GM19468 (cell line): ENCODE measurements at regions not wholly inside any gene's neighbourhood (a gene's known extent, or its start where the extent isn't known, plus 50 kb on each side); places are given as distances from the start of the nearest gene placed in this dataset.

Experiments
- ATAC-seq: cut with Tn5 transposase; IDR thresholded peaks from one replicate; pipeline ENCODE4 v1.9.1; 2021; ENCODE audit warnings: mild to moderate bottlenecking, moderate library complexity, moderate number of reproducible peaks; ENCODE audit not compliant: unreplicated experiment; ENCODE audit errors: extremely low read depth

DNA sequence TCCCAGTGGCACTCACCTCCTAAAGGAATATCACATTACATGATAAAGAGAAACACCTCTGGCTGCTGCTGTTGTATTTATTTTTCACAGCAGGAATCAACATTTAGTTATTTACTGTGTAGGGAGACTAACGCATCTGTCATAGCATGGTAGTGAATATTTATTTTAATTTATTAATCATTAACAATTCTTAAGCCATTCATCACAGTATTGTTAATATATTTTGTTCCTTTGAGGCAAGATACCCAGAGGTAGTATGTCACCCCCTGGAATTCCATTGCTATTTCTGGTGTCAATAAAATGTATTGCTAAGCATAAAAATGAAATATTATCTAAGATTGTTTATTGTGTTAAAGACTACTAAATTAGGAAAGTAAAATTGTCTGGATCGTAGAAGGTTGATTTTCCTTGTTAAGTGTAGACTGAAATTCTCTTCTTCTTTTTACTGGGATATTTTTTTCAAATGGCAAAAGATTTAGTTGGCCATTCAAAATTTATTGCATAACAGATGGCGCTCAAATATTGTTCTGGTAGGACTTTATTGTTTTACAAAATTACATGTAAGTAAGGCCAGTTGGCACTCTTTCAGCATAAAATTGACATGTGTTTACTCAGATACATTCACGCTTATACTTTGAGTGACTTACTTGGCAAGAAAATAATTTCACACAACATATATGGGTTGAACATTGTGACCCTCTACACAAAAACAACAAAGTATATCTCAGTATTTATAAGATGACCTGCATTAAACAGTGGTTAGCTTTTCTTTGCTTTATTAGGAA, 1358.7 kb upstream of the SORCS1 start:
- ATAC-seq: no peak

DNA sequence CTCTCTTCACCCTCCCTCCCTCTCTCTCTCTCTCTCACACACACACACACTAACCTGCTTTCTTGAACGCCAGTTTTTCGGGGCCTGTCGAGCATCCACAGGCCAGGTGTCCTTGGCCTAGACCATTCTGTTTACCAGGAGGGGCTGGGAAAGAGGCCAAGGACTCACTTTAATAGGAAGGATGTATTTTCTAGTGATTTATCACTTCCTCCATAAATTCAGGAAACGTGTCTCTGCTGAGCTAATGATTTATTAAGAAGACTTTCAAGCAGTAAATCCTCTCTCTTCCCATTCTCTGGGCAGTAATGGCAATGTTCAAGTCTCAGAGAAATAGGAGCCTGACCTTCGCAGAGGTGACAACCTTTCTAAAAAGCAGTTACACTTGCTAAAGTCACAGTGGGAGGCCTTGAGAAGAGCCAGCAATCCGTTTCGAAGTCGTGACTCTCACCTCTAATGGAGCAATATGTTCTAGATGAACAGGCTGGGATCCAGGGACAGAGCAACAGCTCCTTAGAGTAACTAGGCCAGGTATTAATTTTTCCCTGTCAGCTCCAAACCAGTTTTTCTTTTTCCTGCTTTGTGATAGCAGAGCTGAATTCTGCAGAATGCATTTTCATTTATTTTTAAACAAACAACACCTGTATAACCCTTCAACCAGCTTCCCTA, 1357.5 kb upstream of the SORCS1 start:
- no peak for ATAC-seq

DNA sequence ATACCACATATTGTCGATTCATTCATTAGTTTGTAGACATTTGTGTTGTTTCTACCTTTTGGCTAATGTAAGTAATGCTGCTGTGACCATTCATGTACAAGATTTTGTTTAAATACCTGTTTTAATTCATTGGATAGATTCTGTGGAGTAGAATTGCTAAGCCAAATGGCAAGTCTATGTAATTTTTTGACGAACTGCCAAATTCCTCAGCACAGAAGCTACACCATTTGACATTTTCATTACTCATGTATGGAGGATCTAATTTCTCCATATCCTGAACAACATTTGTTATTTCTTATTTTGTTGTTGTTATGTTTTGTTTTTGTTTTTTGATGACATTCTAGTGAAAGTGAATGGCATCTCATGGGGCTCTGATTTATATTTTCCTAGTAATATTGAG, 1351.3 kb upstream of the SORCS1 start:
- no peak for ATAC-seq

DNA sequence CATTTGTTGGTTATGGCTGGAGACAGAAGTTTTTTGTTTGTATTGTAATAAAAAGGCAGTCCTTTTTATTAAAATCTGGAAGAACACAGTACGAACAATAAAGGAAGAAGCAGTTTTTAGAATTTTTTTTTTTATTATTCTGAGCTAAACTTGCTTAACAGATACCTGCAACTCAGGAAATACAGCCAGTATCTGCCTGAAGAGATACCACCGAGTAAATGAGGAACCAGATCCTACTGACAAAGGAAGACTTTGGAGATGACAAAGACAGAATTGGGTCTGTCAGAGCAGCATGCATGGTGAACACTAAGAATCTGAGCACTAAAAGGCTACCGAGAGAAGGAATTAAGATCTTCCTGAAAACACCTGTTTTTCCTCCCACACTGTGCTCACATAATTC, 1335.9 kb upstream of the SORCS1 start:
- ATAC-seq: no peak

- ATAC-seq: no peak
Measured at GRCh38 chr10:108496106-108496505, 1331.6 kb upstream of the SORCS1 start.

DNA sequence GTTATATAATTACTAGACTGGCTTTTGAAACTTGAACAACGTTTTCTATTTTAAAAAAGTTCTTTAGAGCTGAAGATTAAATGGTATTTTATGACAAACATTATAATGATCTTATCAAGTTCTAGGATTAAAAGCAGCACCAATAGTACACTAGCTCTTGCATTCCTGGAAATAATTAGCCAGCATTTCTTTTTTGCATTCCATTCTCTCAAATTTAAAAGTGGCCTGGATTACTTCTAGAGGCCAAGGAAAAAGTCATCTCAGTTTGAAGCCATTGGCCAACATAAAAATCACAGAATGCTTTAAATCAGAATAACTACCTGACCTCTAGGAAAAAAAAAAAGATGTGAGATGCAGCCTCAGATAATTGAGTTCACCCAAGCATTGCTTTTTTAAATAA, 1326.4 kb upstream of the SORCS1 start:
- no peak for ATAC-seq

DNA sequence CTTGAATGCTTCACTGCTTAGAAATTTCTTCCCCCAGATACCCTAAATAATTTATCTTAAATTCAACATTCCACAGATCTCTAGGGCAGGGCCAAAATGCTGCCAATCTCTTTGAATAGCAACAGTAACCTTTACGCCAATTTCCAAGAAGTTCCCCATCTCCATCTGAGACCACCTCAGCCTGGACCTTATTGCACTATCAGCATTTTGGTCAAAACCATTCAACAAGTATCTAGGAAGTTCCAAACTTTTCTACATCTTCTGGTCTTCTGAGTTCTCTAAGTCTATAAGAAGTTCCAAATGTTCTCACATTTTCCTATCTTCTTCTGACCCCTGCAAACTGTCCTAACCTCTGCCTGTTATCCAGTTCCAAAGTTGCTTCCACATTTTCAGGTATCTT, 1306.9 kb upstream of the SORCS1 start:
- no peak for ATAC-seq

DNA sequence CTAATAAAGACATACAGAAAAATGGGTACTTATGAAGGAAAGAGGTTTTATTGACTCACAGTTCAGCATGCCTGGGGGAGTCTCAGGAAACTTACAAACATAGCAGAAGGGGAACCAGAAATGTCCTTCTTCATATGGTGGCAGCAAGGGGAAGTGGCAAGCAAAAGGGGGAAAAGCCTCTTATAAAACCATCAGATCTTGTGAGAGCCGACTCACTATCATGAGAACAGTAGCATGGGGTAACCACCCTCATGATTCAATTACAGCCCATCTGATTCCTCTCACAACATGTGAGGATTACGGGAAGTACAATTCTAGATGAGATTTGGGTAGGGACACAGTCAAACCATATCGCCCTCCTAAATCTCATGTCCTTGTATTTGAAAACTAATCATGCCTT, 1305.4 kb upstream of the SORCS1 start:
- ATAC-seq: no peak

- ATAC-seq: no peak
Measured at GRCh38 chr10:108465871-108466641, 1301.5 kb upstream of the SORCS1 start.

DNA sequence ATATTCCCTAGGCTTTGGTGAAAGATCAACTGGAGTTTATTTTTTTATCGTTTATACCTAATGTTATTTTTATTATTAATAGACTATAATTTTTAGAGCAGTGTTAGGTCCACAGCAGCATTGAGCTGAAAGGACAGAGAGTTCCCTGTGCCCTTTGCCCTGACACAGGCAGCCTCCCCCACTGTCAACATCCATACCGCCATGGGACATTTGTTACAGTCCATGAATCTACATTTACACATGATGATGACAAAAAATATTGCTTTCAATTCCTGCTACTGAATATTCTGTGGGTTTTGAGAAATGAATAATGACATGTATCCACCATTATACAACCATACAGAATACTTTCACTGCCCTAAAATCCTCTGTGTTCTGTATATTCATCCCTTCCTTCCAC, 1297.5 kb upstream of the SORCS1 start:
- ATAC-seq: no peak

- ATAC-seq: no peak
Measured at GRCh38 chr10:108454793-108455192, 1290.3 kb upstream of the SORCS1 start.

GRCh38 chr10:108454224-108454623, 1289.7 kb upstream of the SORCS1 start:
- ATAC-seq: no peak

- no peak for ATAC-seq
Measured at GRCh38 chr10:108453166-108453565, 1288.7 kb upstream of the SORCS1 start.

- no peak for ATAC-seq
Measured at GRCh38 chr10:108452533-108452932, 1288.0 kb upstream of the SORCS1 start.

- no peak for ATAC-seq
Measured at GRCh38 chr10:108450280-108450679, 1285.8 kb upstream of the SORCS1 start.

GRCh38 chr10:108445746-108446145, 1281.2 kb upstream of the SORCS1 start:
- no peak for ATAC-seq

DNA sequence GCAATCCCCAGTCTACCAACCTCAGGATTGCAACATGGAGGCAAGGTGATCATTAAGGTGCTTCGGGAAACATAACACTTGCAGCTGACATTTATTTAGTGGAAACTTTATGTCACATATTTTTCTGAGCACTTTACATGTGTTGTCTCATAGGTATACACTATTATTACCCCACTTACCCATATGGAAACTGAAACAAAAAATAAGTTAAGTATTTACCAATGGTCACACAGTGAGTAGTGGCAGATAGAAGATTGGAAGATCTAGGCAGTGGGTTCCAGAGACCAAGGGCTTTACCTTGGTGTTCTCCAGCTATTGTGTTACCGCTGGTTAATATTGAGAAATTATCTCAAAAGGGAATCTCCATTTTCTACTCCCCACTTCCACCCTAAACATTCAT, 1279.1 kb upstream of the SORCS1 start:
- ATAC-seq: no peak

DNA sequence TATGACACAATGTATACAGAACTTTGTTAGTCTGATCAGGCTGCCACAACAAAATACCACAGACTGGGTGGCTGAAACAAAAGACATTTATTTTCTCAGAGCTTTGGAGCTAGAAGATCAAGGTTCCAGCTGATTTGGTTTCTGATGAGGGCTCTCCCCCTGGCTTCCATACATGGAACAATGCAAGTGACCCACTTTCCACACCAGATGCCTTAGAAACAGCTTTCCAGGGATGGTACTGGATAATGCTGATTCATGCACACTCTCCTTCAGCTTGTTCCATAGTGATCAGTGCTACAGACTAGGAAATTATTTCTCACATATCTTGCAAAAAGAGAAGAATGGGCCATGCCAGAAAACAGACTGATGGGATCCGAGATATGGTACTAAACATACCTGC, 1274.9 kb upstream of the SORCS1 start:
- no peak for ATAC-seq

- ATAC-seq: no peak
Measured at GRCh38 chr10:108436096-108436495, 1271.6 kb upstream of the SORCS1 start.

- no peak for ATAC-seq
Measured at GRCh38 chr10:108434559-108435252, 1270.2 kb upstream of the SORCS1 start.

GRCh38 chr10:108427146-108427545, 1262.6 kb upstream of the SORCS1 start:
- ATAC-seq: no peak
